NCI-H526 treated with DMSO at 0.1 percent for 48 hours (cell line): ENCODE measurements at regions not wholly inside any gene's neighbourhood (a gene's known extent, or its start where the extent isn't known, plus 50 kb on each side); places are given as distances from the start of the nearest gene placed in this dataset.
"Not testable (repeated sequence)": the region's sequence is repeated elsewhere in the genome, so short reads cannot be mapped to it uniquely, and the experiment has no call there.

Experiments
- DNase-seq: peaks from one replicate; lab custom pipeline; 2025; lab: John Stamatoyannopoulos, UW

DNA sequence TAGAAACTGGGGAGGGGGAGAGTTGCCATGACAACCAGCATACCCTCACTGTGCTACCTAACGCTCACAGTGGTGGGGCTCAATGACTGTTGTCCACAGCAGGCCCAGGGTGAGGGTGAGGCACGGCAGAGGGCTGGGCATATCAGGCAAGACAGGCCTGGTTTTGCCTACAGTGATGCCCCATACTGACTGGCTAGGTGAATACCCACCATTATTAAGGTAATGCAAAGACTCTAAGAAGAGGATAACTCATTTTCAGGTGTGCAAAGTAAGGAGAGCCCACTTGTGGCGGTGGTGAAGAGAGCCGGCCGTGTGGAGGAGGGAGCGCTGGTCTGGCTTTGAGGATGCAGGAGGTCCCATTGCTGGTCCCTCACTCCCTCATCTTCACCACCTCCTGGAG lies 422.3 kb downstream of the FUT8 start:
- no peak for DNase-seq

DNA sequence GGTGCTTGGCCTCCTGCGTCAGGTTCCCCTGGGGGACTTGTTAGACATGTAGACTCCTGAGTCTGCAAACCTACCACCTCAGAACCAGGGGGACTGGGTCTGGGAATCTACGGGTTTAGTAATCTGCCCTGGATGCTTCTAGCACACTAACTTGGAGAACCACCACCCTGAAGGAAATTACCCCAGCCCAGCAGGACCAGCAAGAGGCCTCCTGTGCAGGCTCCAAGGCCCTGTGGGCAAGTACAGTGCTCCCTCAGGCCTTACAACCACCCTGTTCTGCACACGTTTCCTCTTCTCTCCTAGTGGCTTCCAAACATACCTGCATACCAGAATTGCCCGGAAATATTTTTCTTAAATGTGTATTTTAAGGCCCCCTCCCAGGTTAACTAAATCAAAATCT lies 423.0 kb downstream of the FUT8 start:
- no peak for DNase-seq

DNA sequence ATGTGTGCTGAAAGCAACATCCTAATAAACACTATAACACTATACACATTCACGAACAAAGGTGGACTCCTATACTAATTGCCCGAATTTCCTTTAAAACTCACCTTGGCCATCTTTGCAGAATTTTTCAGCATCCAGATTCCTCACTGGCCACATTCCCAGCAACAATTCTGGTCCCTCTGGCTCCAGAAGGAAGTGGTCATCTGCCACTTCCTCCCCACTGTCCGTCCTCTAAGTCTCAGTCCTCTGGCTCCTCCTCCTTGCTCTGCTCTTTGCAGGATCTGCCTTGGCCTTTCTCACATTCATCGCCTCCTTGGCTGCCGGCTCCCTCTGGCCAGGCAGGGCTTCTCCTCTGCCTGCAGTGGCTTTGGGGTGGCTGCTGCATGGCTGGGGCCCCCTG lies 426.0 kb downstream of the FUT8 start:
- DNase-seq, result no peak

DNA sequence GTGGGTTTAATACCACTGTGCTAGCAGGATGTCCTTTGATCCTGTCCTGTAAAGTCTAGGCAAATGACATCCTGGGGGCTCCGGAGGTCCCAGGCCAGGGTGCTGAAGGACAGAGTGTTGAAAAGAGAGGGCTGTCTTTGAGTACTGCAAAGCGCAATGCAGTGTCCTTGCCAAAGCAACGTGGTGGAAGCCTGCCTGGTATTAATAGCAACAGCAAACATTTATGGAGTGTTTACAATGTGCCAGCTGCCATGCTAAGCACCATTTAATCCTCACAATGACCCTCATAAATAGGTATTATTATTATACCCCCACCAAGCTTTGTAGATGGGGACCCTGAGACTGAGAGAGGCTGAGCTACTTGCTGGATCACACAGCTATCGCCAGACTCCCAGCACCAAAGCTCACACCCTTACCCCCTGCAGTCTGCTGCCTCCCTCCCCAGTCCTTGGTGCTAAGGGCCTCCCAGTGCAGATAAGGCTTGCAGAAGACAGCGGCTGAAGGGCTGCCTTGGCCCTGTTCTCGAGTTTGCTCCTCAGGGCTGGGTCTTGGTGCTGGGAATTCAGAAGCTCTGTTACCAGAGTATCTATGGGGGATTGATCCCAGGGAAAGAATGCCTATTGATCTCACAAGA lies 427.7 kb downstream of the FUT8 start:
- no peak for DNase-seq

DNA sequence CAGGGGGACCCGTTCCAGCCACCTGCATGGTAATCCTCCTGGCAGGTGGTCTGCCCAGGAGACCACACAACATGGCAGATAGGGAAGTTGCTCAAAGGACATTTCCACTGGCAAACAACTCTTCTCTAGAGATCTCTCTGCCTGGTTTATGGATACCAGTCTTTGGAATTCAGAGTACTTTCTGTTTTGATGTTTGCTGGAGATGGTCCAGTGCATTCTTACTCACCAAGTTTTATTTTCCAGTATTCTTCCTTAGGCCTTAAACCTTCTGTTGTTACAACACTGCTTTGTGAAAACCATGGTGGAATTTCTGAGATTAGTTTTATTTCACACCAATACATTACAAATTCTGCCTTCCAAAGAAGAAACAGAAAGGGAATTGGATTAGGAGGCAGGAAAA lies 428.3 kb downstream of the FUT8 start:
- no peak for DNase-seq

DNA sequence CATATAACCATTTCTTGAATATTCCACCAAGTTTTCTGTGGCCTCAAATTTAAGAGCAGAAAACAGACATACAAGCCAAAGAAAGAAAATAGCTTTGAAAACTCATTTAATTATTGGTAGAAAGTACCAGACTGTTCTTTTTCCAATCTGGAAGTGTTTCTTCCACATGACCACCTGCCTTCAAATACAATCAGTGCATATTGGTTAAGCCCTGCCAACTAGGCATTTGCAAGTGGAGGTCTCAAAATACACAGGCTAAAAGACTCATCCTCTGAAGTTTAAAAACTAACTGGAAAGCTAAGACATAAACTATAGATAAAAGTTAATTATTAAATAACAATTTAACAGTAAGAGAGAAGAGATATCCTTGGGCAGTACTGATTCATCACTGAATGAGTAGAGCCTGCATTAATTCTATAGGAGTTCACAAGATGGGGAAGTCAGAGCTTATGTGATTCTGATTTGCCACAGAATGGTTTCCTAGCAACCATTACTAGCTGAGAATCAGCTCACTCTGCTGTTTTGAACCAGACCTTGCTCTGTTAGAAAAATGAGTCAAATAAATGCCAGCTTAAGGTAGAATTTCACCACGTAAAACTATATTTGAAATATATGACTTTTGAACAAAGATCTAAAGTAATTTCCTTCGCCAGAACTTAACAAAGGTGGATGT lies 433.8 kb downstream of the FUT8 start:
- DNase-seq, result no peak

DNA sequence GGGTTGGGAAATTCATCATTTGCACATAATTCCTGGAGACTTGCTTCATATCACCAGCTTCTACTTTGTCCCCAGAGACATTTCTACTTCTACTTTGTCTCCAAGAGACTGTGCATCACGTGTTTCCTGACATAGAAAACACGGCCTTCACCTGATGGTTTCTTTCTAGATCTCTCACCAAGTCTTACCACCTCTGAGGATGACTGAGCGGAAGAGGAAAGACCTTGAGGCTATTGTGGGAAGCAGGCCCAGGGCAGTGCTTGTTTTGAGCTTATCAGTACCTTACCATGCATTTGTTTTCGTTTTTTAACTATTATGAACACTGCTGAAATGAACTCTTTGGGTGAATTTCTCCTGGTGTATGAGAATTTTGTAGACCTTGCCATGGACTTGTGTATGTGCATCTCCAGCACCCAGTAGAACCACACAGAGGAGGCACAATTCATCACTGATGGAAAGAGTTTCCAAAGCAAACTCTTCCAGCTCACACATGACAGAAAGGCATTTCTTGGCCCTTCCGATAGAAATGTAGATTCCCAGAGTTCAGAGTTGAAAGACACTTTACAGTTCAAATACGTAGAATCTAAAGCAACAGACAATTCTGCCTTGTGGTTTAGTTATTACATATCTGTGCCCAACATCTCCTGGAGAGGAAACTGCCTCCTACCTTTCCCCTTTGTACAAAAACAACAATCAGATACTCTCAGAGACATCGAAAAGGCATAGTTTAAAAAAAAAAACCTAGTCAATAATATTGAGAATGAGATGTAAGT lies 434.7 kb downstream of the FUT8 start:
- no peak for DNase-seq

DNA sequence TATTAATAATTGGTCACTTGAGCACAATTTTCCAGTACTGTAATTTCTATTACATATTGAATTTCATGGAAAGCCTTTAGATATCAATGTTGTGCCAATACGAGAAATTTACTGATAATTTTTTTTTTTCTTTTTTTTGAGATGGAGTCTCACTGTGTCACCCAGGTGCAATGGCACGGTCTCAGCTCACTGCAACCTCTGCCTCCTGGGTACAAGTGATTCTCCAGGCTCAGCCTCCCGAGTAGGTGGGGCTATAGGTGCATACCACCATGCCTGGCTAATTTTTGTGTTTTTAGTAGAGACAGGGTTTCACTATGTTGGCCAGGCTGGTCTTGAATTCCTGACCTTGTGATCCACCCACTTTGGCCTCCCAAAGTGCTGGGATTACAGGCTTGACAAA lies 435.4 kb downstream of the FUT8 start:
- not testable (repeated sequence) for DNase-seq

DNA sequence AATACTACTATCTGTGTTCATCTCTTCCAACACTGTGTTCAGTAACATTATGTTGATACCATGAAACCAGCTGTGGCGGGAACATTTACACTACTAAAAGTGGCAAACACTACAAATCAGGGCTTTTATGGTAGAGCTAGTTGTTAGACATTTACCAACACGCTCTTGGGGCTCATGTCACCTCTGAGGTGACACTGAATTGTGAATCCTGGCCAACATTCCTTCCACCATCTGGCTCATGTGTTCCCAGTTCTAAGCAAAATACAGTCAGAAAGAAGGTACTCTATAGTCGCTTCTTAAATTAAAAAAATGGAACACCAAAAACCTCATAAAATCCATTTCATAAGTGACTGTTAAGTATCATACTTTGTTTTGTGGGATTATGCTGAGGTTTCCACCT lies 436.6 kb downstream of the FUT8 start:
- DNase-seq, result no peak

DNA sequence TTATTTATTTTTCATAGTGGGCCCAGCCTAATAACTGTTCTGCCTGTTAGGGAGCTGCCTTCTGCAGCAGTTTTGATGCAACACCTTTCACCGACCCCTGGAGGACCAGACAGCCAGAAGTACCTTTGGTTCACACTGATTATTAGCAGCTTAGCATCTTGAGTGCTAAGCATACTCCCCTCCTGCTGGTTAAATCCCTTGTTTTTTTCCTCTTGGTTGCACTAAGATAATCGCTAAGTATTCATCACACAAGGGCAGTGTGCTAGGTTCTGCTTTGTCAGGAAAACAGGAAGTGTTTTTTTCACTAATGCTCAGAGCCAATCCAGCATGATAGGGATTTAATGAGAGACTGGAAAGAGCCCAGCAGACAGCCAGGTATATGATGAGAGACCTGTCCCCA lies 437.0 kb downstream of the FUT8 start:
- no peak for DNase-seq

DNA sequence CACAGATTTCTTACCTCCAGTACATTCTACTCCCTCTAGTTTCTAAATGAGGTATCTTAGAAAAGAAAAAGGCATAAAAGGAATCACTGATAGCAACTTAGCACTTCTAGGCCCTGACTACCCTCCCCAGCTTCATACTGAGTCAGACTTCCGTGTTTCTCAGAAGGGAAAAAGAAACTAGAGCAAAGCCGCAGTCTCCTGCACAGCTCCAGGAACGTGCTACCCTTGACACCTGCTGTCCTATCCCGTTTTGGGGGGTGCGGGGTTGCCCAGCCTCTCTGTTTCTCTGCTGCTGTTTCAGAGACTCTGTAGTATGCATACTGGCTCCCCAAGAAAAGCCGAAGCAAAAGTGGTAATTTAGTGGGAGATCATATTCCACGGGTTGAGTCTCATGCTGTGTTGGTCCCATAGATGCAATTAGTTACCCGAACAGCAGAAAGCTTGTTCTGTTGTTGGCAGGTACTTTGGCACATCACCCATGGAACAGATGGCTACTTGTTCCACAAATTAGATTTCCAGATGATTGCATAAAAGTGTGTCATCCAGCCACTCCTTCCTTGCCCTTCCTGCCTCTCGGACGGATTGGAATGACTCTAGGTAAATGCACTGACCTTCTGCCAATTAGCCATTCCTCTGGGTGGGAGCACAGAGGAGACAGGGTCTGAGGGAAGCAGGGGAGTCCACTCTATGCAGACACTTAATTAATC lies 438.1 kb downstream of the FUT8 start:
- no peak for DNase-seq

DNA sequence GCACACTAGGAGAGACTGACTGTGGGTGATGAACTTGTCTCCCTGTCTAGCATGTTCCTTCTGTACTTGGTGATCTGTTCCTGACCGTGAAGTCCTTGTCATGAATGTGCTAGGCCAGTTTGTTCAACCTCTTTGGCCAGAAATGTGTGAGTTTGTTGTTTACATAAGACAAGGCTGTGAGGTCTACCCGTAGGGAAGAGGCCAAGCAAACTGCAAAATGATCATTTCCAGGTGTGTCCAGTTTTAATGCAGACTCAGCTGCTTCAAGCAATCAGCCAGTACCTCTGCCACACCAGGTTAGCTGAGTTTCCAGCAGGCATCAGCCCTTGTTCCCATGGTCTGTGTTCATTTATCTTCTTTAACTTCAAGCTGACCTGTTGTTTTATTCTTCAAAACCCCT lies 440.2 kb downstream of the FUT8 start:
- DNase-seq, result no peak

DNA sequence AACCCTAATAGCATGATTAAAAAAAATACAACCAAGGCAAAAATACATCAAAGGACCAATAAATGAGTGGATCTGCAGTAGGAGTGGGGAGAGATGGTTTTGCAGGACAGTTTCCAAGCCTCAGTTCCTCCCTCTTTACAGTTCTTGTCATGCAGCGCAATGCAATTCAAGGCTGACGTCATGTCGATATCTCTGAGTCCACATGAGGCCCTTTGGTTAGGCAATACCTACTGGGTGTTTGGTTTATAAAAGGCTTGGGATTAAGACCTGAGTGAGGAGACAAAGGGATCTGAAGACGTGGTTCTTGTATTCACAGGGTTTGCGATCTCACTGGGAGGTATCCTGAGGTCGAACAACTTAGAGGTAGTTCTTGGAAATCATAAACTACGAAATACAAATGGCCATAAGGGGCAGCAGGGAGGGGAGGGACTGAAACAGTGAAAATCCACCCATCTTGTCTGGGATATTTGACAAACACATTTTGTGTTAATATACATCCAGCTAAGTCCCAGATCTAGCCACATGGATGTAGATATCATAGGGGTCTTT lies 441.0 kb downstream of the FUT8 start:
- DNase-seq, result no peak

DNA sequence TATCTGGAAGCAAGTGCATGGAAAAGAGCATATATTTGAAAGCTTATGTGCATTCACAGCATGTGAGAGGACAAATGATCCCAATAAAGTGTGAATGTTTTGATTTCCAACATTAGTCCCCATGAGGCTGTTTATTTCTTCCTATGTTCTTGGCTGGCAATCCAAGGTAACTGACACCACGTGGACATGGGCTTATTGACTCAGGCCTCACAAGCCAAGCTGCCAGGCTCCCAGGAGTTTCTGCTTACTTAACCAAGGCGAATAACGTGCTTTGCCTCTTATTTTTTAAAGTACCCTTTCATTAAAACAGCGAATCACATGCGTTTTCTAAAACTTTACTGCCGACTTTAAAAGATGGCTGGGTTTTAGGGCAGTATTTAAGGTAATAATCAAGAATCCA lies 441.7 kb downstream of the FUT8 start:
- no peak for DNase-seq

DNA sequence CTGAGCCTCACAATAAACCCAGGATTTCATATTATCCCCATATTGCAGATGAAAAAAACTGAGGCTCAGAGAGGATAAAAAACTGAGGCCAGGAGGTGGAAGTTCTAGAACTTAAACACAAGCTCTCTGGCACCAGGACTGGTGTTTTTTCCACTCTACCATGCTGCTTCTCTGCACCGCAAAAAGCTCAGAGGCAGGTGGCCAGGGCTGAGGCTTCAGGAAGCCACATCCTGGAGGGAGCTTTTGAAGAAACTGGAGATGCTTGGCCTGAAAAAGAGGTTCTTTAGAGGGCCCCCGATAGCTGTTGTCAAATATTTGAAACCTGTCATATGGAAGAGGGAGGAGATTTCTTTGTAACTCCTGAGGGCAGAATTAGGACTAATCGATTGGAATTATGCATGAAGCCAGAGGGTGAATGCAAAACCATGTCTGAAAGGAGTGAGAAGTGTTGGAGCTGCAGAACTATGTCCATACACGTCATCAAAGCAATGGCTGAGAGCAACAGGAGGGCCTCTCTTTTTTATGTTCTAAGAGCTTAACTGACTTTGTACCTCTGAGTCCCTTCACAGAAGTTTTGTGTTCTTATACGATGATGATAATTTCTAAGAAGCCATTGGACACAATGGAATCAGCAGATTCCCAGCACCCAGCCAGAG lies 448.6 kb downstream of the FUT8 start:
- no peak for DNase-seq

DNA sequence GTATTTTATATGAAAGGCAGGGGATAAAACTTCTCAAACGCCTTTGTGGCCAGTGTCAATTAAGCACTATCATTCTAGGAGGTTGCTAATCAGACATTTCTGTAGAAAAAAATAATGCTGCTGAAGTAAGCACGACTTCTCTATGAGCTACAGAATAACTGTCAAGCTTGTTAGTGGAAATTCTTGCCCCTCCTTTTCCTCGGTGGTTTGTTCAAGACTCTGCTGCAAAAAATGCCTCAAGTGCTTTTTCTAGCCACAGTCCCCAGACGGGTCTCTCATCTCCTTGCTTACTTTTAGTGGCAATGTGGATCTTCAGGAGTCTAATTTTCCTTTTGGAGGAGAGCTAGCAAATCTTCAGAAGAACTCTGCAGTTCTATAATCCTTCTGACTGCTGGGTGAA lies 452.0 kb downstream of the FUT8 start:
- DNase-seq, result no peak

DNA sequence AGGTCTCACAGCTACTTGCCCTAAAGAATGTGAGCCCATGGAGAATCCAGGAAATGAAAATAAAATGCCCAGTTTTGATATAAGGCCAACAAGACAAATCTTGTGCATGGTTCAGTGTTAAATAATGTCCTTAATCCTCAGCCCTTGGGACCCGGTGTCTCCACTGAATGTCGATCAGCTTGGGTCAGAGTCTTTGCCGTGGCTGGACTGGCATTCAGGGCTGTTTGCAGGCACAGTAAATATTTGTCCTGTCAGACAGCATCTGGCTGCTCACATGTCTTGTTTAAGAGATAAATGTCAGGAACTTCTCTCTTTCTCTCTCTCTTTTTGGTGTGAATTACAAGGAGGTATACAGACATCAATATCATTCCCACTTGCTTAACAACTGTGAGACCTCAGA lies 452.5 kb downstream of the FUT8 start:
- DNase-seq, result no peak

DNA sequence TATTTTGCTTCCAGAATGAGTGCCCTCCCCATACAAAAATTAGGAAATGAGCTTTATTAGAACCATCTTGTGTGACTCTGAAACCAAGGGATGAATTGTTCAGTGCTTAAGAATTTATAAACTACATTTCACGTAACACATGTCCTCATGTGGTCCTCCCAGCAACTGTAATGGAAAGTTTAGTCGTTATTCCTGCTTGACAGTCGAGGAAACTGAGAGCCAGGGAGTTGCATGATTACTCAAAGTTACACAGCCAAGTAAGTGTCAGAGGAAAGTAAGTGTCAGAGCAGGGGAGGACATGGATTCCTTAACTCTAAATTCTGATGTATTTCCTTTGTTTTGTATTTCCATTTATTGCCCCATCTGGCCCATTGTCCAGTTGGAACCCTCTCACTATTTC lies 453.9 kb downstream of the FUT8 start:
- no peak for DNase-seq

DNA sequence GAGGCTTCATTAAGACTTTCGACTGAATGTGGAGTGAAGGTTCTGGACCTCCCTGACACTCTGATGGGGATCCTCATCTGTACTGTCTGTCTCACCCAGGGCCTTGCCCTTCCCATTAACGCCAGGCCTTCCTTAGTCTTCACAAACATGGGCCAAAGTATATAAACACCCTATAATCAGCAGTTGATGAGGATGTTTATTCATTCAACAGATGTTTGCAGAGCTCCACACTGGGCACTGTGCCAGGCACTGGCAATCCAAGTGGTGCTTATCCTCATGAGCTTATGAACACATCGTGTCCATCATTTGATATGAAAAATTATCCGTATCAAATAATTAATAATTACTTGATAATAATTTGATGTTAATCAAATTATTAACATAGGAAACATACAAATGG lies 454.4 kb downstream of the FUT8 start:
- no peak for DNase-seq

DNA sequence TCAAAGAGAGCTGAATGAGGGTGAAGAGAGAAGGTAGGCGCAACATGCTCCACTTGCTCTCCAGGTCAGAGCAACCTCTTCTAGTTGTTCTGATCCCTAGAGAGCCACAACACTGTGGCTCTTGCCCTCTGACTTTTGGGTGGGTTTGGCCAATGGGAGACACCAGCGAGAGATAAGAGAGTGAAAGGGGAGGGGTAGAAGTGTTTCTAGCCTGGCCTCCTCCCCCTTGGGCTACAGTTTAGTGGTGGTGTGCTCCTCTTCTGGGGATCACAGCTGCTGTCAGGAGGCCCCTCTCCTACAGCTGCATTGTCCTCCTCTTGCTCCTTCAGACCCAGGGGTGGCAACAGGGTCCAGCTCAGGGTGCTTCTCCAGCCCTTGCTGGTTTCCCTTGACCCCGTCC lies 454.8 kb downstream of the FUT8 start:
- no peak for DNase-seq

DNA sequence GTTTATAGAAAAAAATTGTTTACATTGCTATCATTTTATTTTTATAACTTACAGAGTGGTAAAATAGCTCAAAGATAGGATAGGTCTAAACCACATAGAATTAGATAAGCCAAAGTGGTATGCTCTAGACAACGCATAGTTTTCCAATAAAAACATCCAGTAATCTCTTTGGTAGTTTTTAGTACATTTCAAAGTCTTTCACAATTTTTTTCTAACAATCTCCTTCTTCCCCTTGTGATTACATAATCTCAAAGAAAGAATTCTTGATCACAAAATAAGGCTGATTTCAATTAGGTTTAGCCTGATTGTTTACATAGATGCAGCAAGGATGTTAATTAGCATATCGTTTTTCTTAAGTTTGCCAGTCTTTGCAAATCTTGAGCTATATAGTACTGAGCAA lies 460.0 kb downstream of the FUT8 start:
- no peak for DNase-seq

DNA sequence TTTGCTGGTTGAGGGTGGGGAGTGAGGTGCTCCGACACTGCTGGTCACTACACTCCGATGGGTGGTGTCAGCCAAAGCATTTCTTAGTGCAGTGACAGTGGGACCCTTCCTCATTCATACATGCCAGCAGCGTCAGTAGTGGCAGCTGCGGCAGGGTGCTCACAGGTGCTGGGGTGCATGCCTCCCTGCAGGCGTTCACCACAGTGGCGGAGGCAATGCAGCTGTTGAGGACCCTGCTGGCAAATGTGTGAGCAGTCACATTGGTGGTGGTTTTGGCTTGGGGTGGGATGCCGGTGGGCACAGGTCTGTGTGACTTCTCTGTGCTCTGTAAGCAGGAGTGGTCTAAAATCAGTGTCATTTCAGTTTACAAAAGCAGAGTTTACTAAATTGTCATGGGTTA lies 464.6 kb downstream of the FUT8 start:
- no peak for DNase-seq
